ENCODE measurements at regions not wholly inside any gene's neighbourhood (a gene's known extent, or its start where the extent isn't known, plus 50 kb on each side); places are given as distances from the start of the nearest gene placed in this dataset.

DNA sequence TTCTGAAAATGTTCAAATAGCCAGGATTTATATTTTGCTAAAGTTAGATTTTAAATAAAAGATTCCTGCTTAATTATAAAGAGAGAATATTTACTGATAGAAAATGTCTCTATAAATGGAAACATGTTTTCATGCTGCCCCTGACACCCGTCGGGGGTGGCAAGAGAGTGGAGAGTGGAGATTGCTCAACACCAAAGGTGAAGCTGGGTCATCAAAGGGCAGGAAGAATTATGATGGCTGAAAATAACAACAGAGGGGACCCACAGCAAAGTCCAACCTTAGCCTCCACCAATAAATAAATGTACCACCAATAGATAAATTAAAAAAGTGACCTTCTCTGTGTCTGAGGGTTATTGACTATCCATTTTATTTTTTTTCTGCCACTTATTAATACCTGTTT, 326.8 kb upstream of the GYPC start:
- intact Hi-C loops (cut with DNase I): no loop called here
- ATAC-seq: no peak

GRCh38 chr2:126342457-126342856, 313.5 kb upstream of the GYPC start:
- H3K4me1 ChIP-seq: no peaks in the 10 kb centered on the region
- no peaks in the 10 kb centered on the region for H3K36me3 ChIP-seq
- intact Hi-C loops (cut with DNase I): no loop called here
- H3K27ac ChIP-seq: no peak overlapping the region
- H3K9me3 ChIP-seq: no peaks in the 10 kb centered on the region
- no peaks in the 10 kb centered on the region for H3K27me3 ChIP-seq (ENCODE audit: low read depth)
- ATAC-seq (no peak), DNase-seq (no peak)
- no peak overlapping the region for H3K4me3 ChIP-seq
- TF ChIP-seq, protein P1, sequence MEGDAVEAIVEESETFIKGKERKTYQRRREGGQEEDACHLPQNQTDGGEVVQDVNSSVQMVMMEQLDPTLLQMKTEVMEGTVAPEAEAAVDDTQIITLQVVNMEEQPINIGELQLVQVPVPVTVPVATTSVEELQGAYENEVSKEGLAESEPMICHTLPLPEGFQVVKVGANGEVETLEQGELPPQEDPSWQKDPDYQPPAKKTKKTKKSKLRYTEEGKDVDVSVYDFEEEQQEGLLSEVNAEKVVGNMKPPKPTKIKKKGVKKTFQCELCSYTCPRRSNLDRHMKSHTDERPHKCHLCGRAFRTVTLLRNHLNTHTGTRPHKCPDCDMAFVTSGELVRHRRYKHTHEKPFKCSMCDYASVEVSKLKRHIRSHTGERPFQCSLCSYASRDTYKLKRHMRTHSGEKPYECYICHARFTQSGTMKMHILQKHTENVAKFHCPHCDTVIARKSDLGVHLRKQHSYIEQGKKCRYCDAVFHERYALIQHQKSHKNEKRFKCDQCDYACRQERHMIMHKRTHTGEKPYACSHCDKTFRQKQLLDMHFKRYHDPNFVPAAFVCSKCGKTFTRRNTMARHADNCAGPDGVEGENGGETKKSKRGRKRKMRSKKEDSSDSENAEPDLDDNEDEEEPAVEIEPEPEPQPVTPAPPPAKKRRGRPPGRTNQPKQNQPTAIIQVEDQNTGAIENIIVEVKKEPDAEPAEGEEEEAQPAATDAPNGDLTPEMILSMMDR (IDR thresholded peaks at IDR 0.05): no peak

More for the DNA sequence above, 326.8 kb upstream of the GYPC start:
- no peaks in the 10 kb centered on the region for H3K27me3 ChIP-seq (ENCODE audit: low read depth)
- no peaks in the 10 kb centered on the region for H3K4me1 ChIP-seq
- H3K4me3 ChIP-seq: no peak overlapping the region
- no peak overlapping the region for H3K27ac ChIP-seq
- TF ChIP-seq, protein P1 (IDR thresholded peaks at IDR 0.05): no peak
- no peaks in the 10 kb centered on the region for H3K36me3 ChIP-seq
- DNase-seq: no peak
- H3K9me3 ChIP-seq: peaks cover 32% of the 10 kb centered on the region

DNA sequence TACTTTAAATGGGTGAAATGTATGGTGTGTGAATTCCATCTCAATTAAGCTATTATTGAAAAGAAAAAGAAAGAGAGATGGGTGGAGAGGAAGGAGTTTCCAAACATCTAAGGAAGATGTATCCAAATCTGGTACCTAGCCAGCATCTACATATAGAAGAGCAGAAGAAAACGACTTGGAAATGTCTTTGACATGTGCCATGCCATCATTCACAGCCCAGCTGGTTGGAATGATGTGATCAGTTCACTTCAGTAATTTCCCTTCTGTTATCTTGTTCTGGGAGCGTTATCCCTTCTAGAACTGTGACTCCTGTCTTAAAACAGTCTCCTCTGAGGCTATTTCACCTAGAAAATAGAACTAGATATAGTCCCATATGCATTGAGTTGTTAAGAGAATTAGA, 312.8 kb upstream of the GYPC start:
- TF ChIP-seq, protein P1 (IDR thresholded peaks at IDR 0.05): no peak
- no peaks in the 10 kb centered on the region for H3K4me1 ChIP-seq
- no peaks in the 10 kb centered on the region for H3K27me3 ChIP-seq (ENCODE audit: low read depth)
- H3K27ac ChIP-seq: no peak overlapping the region
- ATAC-seq (no peak), DNase-seq (no peak)
- intact Hi-C loops (cut with DNase I): no loop called here
- H3K4me3 ChIP-seq: no peak overlapping the region
- no peaks in the 10 kb centered on the region for H3K9me3 ChIP-seq
- H3K36me3 ChIP-seq: no peaks in the 10 kb centered on the region

DNA sequence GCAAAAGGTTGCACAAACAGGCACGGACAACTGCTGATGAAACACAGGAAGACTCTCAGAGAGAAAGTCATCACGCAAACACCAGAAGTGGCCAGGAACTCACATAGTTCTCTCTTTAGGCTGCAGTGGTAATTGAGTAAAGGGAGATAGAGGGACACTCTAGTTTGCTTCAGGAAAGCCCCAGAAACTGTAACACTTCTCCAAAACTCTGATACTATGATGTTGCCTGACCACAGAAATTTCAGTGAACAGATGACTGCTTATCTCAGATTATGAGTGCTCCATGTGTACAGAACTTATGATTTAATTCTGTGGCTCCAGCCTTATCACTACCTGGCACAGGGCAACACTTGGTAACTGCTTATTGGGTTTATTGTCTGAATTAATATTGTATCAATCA, 311.5 kb upstream of the GYPC start:
- no peak for ATAC-seq

DNA sequence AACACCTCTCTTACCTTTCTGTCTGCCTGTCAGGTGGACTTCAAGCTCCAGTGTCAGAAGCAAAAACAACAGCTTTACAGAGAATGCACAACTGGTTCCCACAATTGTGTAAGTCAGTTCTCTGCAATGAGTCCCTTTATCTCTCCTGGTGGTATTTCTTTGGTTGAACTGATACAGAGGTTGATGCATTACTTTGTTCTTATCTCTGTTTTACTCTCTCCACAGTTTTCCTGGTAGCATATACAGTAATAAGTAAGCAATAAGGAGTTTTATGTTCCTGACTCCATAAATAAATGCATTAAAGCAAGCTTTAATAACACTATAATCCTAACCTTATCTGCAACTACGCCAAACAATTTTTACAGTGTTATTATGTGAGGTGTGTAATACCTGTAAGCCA, 310.3 kb upstream of the GYPC start:
- TF ChIP-seq, protein P1 (IDR thresholded peaks at IDR 0.05): no peak
- H3K4me3 ChIP-seq: no peak overlapping the region
- H3K4me1 ChIP-seq: no peaks in the 10 kb centered on the region
- H3K27me3 ChIP-seq (ENCODE audit: low read depth): no peaks in the 10 kb centered on the region
- H3K9me3 ChIP-seq: peaks cover 6% of the 10 kb centered on the region
- H3K36me3 ChIP-seq: no peaks in the 10 kb centered on the region
- DNase-seq: no peak
- intact Hi-C loops (cut with DNase I): no loop called here
- ATAC-seq: no peak
- no peak overlapping the region for H3K27ac ChIP-seq

More for the DNA sequence above, 311.5 kb upstream of the GYPC start:
- no peaks in the 10 kb centered on the region for H3K4me1 ChIP-seq
- no peaks in the 10 kb centered on the region for H3K36me3 ChIP-seq
- intact Hi-C loops (cut with DNase I): no loop called here
- TF ChIP-seq, protein P1 (IDR thresholded peaks at IDR 0.05): no peak
- H3K27me3 ChIP-seq (ENCODE audit: low read depth): no peaks in the 10 kb centered on the region
- peaks cover 6% of the 10 kb centered on the region for H3K9me3 ChIP-seq
- DNase-seq: no peak
- H3K27ac ChIP-seq: no peak overlapping the region
- H3K4me3 ChIP-seq: no peak overlapping the region

DNA sequence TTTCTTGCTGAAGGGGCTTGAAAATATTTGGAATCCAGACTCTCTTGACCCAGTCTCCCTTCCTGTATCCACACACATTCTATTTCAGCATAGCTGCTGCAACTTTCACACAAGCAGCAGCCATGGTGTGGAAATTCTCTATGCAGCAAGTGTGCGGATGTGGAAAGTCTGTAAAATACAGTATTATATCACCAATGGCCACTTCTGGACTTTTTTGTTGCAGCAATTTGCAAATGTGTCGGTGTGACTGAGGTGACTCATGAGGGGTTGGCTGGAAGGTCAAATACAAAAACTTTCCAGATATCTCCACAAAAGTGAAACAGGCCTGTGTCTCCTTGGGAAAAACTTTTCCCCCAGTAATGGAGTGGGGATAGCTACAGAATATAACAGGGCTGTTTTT, 299.3 kb upstream of the GYPC start:
- Histone ChIP-seq H3K4me1 (no peaks in the 10 kb centered on the region), H3K27me3 (ENCODE audit: low read depth) (no peaks in the 10 kb centered on the region), H3K27ac (no peak overlapping the region), H3K36me3 (no peaks in the 10 kb centered on the region), H3K4me3 (no peak overlapping the region), H3K9me3 (no peaks in the 10 kb centered on the region)
- no peak for DNase-seq
- intact Hi-C loops (cut with DNase I): no loop called here
- TF ChIP-seq, protein P1 (IDR thresholded peaks at IDR 0.05): no peak
- ATAC-seq: no peak
